ENCODE measurements at regions not wholly inside any gene's neighbourhood (a gene's known extent, or its start where the extent isn't known, plus 50 kb on each side); places are given as distances from the start of the nearest gene placed in this dataset.
A peak's percentile ranks its signal among the peaks of the same experiment; 100 is the strongest.
"Not testable (repeated sequence)": the region's sequence is repeated elsewhere in the genome, so short reads cannot be mapped to it uniquely, and the experiment has no call there.

DNA sequence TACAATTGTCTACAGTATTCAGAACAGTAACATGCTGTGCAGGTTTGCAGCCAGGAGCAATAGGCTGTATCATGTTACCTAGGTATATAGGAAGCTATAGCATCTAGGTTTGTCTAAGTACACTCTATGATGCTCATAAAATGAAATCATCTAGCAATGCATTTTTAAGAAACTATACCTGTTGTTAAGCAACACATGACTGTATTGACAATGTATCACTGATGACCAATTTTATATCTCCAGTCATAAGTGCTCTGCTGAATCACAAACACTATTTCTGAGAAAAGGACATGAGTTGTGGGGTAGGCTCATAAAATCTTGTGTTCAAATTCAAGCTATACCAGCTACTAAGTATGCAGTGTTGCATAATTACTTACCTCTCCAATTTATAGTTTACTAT is 501.3 kb downstream of the CD109 start:
- no peak overlapping the region for H3K27ac ChIP-seq
- H3K4me1 ChIP-seq: no peaks in the 10 kb centered on the region
- intact Hi-C loops (cut with DNase I): no loop called here
- TF ChIP-seq CTCF (IDR thresholded peaks at IDR 0.05): no peak
- no peak for TF ChIP-seq POLR2A (IDR thresholded peaks at IDR 0.05)
- H3K36me3 ChIP-seq: no peaks in the 10 kb centered on the region
- H3K9me3 ChIP-seq: no peaks in the 10 kb centered on the region
- no peak overlapping the region for H3K4me3 ChIP-seq
- no peaks in the 10 kb centered on the region for H3K27me3 ChIP-seq
- DNase-seq: no peak

DNA sequence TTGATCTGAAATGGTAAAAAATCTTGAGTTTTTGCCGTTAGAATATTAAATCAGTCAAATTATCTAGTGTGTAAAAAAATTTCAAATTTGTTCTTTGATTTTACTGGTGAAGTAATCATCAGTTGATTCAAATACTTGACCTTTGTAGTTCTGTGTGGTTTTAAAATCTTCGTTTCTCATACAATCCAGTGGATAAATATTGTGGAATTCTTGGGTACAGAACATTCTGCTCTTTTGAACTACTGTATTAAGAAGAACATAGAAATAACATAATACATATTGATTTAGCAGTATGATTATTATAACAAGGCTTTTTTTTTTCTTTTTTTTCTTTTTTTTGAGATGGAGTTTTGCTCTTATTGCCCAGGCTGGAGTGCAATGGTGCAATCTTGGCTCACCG is 491.8 kb downstream of the CD109 start:
- Histone ChIP-seq H3K27me3 (no peaks in the 10 kb centered on the region), H3K4me1 (no peaks in the 10 kb centered on the region), H3K4me3 (no peak overlapping the region), H3K27ac (no peak overlapping the region), H3K36me3 (no peaks in the 10 kb centered on the region), H3K9me3 (no peaks in the 10 kb centered on the region)
- TF ChIP-seq POLR2A (IDR thresholded peaks at IDR 0.05) (no peak), CTCF (IDR thresholded peaks at IDR 0.05) (no peak)
- intact Hi-C loops (cut with DNase I): no loop called here
- DNase-seq: no peak
- 69 to 83% methylated on average over 3 of the region's 3 CpGs for WGBS, 2 donors

- Histone ChIP-seq H3K4me1 (no peaks in the 10 kb centered on the region), H3K4me3 (no peak overlapping the region)
- DNase-seq: no peak
Measured at GRCh38 chr6:74182992-74183391, 487.0 kb downstream of the CD109 start.

DNA sequence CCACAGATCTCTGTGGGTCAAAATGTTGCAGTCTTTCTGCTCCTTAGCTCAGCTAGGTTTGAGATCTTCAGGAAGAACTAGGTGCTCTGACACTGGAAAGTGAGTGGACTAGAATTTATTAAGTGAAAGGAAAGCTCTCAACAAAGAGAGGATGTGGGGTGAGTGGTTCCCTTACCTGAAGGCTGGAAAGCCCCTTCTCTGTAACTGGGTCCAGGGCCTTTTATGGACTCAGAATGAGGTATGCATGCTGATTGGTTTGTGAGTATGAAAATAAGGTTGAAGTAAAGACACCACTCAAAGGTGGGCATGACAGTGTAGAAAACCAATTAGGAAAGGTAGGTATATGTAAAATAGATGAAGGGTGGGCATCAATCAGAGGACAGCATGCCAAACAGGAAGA is 485.5 kb downstream of the CD109 start:
- Histone ChIP-seq H3K4me3 (no peak overlapping the region), H3K9me3 (no peaks in the 10 kb centered on the region), H3K36me3 (no peaks in the 10 kb centered on the region), H3K27ac (no peak overlapping the region), H3K27me3 (no peaks in the 10 kb centered on the region), H3K4me1 (no peaks in the 10 kb centered on the region)
- intact Hi-C loops (cut with DNase I): no loop called here
- DNase-seq: no peak
- no peak for TF ChIP-seq POLR2A (IDR thresholded peaks at IDR 0.05)
- no peak for TF ChIP-seq CTCF (IDR thresholded peaks at IDR 0.05)

More at GRCh38 chr6:74182992-74183391, 487.0 kb downstream of the CD109 start:
- H3K36me3 ChIP-seq: no peaks in the 10 kb centered on the region
- WGBS, 2 donors: 38 to 53% methylated on average over 4 to 5 of the region's 5 CpGs
- intact Hi-C loops (cut with DNase I): no loop called here
- H3K27me3 ChIP-seq: no peaks in the 10 kb centered on the region
- TF ChIP-seq CTCF (IDR thresholded peaks at IDR 0.05) (no peak), POLR2A (IDR thresholded peaks at IDR 0.05) (no peak)
- H3K9me3 ChIP-seq: no peaks in the 10 kb centered on the region
- H3K27ac ChIP-seq: no peak overlapping the region

DNA sequence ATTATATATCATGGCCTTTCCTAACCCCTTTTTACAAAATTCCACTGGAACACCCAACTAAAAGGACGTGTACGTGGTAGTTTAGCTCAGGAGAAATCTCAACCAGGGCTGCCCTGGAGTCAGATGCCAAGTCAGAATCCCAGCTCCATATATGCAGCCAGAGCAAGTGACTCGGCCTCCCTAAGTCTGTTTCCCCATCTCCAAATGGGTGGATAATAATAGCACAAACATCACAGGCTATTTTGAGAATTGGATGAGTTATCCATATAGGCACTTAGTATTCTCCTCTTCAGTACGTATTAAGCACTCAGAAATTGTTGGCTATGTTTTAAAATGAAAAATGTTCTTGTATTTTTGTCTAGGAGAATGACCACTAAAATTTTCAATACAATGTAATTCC is 481.5 kb downstream of the CD109 start:
- no peak overlapping the region for H3K4me3 ChIP-seq
- H3K27ac ChIP-seq: no peak overlapping the region
- WGBS, 2 donors: 67 to 71% methylated on average over 4 of the region's 4 CpGs
- no peak for DNase-seq
- no peak for TF ChIP-seq CTCF (IDR thresholded peaks at IDR 0.05)
- no peak for TF ChIP-seq POLR2A (IDR thresholded peaks at IDR 0.05)
- no peaks in the 10 kb centered on the region for H3K27me3 ChIP-seq
- H3K9me3 ChIP-seq: no peaks in the 10 kb centered on the region
- H3K4me1 ChIP-seq: no peaks in the 10 kb centered on the region
- intact Hi-C loops (cut with DNase I): no loop called here
- H3K36me3 ChIP-seq: no peaks in the 10 kb centered on the region

GRCh38 chr6:74170550-74170949 is 474.5 kb downstream of the CD109 start:
- H3K4me3 ChIP-seq; H3K4me1 ChIP-seq; intact Hi-C loops (cut with DNase I); H3K36me3 ChIP-seq; DNase-seq; H3K27me3 ChIP-seq; H3K9me3 ChIP-seq: not testable (repeated sequence)
- peak overlapping the region in 1 of 4 donors; percentile 70 for H3K27ac ChIP-seq
- 40 to 42% methylated on average over 2 of the region's 2 CpGs for WGBS, 2 donors
